HL-60 (cell line): ENCODE measurements at regions not wholly inside any gene's neighbourhood (a gene's known extent, or its start where the extent isn't known, plus 50 kb on each side); places are given as distances from the start of the nearest gene placed in this dataset.

Source experiments
- DNase-seq, 2 experiments: peaks; one replicate each; pipeline ENCODE4 v3.0.0-alpha.2; 2010 to 2020; ENCODE audit warnings: low read depth in 1 of 2, low spot score in 1 of 2
- H3K27ac ChIP-seq: fragments of 250-450 bp; sonication (Bioruptor Pico); replicated peaks from 2 replicates; pipeline ENCODE4 v1.5.1; 2020; ENCODE audit warnings: mild to moderate bottlenecking, moderate library complexity
- H3K27me3 ChIP-seq: fragments of 250-450 bp; sonication (Bioruptor Pico); 2 replicates; pipeline ENCODE4 v1.5.1; 2021; ENCODE audit warnings: mild to moderate bottlenecking, moderate library complexity; ENCODE audit not compliant: insufficient read depth, poor library complexity, severe bottlenecking
- H3K4me3 ChIP-seq: replicated peaks from 2 replicates; pipeline ENCODE4 v1.5.1; 2011; ENCODE audit warnings: mild to moderate bottlenecking, control low read depth, low read length; ENCODE audit not compliant: insufficient read depth
- GABPA ChIP-seq: IDR thresholded peaks from 2 replicates; pipeline ENCODE4 v1.6.1; 2012; ENCODE audit warnings: low read depth
- POLR2AphosphoS5 ChIP-seq: IDR thresholded peaks from 2 replicates; pipeline ENCODE4 v1.6.1; 2012; ENCODE audit warnings: low read depth
- REST ChIP-seq: IDR thresholded peaks from 2 replicates; pipeline ENCODE4 v1.6.1; 2012; ENCODE audit warnings: low read depth; ENCODE audit not compliant: insufficient replicate concordance
- SPI1 ChIP-seq: IDR thresholded peaks from 2 replicates; pipeline ENCODE4 v1.6.1; 2012; ENCODE audit warnings: low read depth, mild to moderate bottlenecking, borderline replicate concordance
- TF ChIP-seq, protein P1 (sequence below): IDR thresholded peaks from one replicate; pipeline ENCODE4 v1.5.1; 2011; ENCODE audit warnings: low read length, control low read depth, inconsistent platforms; ENCODE audit not compliant: insufficient read depth

DNA sequence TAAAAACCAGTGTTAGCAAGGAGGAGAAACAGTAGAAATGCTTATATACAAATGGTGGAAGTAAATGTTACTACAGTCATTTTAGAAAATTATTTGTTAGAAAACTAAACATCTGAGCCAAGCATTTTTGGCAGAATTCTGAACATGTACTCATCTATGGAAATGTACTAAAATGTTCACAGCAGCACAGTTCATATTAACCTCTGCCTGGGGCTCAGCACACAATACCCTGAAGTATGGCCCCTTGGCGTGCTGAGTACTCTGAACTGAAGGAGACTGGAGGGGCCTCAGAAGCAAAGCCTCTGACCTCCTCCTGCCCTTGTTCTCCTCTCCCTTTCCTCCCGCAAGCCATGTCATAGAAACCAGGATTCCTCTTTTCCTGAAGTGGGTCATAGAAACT, 66.2 kb upstream of the RALGAPA2 start:
- H3K27me3 ChIP-seq: no peaks in the 10 kb centered on the region
- H3K4me3 ChIP-seq: no peak overlapping the region
- no peak for DNase-seq
- peak overlapping the region; percentile 80 for H3K27ac ChIP-seq
- TF ChIP-seq POLR2AphosphoS5 (no peak), SPI1 (no peak), GABPA (no peak)
- TF ChIP-seq, protein P1, sequence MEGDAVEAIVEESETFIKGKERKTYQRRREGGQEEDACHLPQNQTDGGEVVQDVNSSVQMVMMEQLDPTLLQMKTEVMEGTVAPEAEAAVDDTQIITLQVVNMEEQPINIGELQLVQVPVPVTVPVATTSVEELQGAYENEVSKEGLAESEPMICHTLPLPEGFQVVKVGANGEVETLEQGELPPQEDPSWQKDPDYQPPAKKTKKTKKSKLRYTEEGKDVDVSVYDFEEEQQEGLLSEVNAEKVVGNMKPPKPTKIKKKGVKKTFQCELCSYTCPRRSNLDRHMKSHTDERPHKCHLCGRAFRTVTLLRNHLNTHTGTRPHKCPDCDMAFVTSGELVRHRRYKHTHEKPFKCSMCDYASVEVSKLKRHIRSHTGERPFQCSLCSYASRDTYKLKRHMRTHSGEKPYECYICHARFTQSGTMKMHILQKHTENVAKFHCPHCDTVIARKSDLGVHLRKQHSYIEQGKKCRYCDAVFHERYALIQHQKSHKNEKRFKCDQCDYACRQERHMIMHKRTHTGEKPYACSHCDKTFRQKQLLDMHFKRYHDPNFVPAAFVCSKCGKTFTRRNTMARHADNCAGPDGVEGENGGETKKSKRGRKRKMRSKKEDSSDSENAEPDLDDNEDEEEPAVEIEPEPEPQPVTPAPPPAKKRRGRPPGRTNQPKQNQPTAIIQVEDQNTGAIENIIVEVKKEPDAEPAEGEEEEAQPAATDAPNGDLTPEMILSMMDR: no peak

- Histone ChIP-seq H3K4me3 (no peak overlapping the region), H3K27me3 (no peaks in the 10 kb centered on the region), H3K27ac (no peak overlapping the region)
- TF ChIP-seq GABPA: no peak
- no peak for TF ChIP-seq POLR2AphosphoS5
- no peak for TF ChIP-seq SPI1
- TF ChIP-seq, protein P1: no peak
- DNase-seq: no peak
Measured at GRCh38 chr20:20772497-20773085, 60.1 kb upstream of the RALGAPA2 start.

DNA sequence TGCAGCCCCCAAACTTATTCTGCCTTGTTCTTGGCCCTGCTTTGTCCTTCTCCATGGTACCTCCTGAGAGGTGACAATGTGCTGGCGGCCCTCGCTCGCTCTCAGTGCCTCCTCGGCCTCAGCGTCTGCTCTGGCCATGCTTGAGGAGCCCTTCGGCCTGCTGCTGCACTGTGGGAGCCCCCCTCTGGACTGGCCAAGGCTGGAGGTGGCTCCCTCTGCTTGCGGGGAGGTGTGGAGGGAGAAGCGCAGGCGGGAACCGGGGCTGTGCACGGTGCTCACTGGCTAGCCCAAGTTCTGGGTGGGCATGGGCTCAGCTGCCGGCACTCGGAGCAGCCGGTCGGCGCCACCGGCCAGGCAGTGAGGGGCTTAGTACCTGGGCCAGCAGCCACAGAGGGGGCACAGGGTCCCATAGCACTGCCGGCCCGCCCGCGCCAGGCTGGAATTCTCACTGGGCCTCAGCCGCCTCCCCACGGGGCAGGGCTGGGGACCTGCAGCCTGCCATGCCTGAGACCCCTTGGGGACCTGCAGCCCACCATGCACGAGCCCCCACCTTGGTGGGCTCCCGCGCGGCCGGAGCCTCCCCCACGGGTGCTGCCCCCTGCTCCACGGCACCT, 55.9 kb upstream of the RALGAPA2 start:
- H3K27me3 ChIP-seq: no peaks in the 10 kb centered on the region
- H3K27ac ChIP-seq: no peak overlapping the region
- H3K4me3 ChIP-seq: no peak overlapping the region
- no peak for TF ChIP-seq POLR2AphosphoS5
- DNase-seq: no peak

- Histone ChIP-seq H3K27ac (no peak overlapping the region), H3K27me3 (no peaks in the 10 kb centered on the region), H3K4me3 (no peak overlapping the region)
- DNase-seq: no peak
- no peak for TF ChIP-seq GABPA
- no peak for TF ChIP-seq POLR2AphosphoS5
- TF ChIP-seq REST: no peak
Measured at GRCh38 chr20:20765696-20766365, 53.4 kb upstream of the RALGAPA2 start.

DNA sequence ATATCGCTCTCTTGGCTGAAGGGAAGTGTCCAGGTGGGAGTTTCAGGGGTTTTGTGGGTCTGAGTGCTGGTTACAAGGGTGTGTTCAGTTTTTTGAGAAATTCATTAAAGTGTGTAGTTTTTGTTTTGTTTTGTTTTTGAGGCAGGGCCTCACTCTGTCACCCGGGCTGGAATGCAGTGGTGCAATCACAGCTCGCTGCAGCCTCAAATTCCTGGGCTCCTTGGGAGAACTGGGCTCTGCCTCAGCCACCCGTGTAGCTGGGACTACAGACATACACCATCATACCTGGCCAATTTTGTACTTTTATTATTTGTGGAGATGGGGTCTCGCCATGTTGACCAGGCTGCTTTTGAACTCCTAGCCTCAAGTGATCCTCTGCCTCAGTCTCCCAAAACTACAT, 51.2 kb upstream of the RALGAPA2 start:
- no peak for DNase-seq
- no peak for TF ChIP-seq GABPA
- Histone ChIP-seq H3K27ac (no peak overlapping the region), H3K4me3 (no peak overlapping the region), H3K27me3 (no peaks in the 10 kb centered on the region)
